SH-SY5Y (cell line): ENCODE measurements at regions not wholly inside any gene's neighbourhood (a gene's known extent, or its start where the extent isn't known, plus 50 kb on each side); places are given as distances from the start of the nearest gene placed in this dataset.

Experiments
- GATA2 ChIP-seq: IDR thresholded peaks from 2 replicates; pipeline ENCODE4 v1.6.1; 2011; ENCODE audit warnings: mild to moderate bottlenecking, low read depth, low read length
- GATA3 ChIP-seq: IDR thresholded peaks from 2 replicates; pipeline ENCODE4 v1.6.1; 2011; ENCODE audit warnings: low read depth, mild to moderate bottlenecking, low read length, moderate library complexity

DNA sequence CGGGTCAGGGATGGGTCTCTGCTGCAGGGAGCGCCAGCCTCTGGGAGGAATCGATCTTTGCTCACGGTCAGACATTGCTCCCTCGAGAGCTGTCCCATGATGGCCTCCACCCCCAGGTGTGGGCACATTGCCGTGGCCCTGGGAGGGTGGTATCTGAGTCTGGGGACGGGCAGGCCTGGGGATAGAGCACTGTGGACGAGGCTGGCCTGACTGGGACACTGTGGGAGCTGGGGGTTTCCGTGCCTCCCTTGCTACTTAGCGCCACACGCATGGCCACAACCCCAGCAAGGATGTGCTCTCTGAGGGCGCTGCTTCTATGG lies 55.7 kb downstream of the JAKMIP3 start:
- TF ChIP-seq GATA3 (no peak), GATA2 (no peak)
